Caco-2 (cell line): ENCODE measurements at regions not wholly inside any gene's neighbourhood (a gene's known extent, or its start where the extent isn't known, plus 50 kb on each side); places are given as distances from the start of the nearest gene placed in this dataset.

Experiments used
- BruUV-seq: library from RNA; stranded (reverse); fragments of 400-500 nt; replicated peaks from 2 replicates; lab custom pipeline; 2021; lab: Mats Ljungman, UMichigan
- CTCF ChIA-PET: fragments of 300-600 bp; sonication (Branson Sonifier 250); formaldehyde crosslinking; loops from one replicate; lab custom pipeline; 2022; ENCODE audit warnings: antibody characterized with exemption; lab: Charles Lee
- POLR2A ChIA-PET: fragments of 300-600 bp; sonication (Branson Sonifier 250); formaldehyde crosslinking; loops from one replicate; lab custom pipeline; 2022; ENCODE audit warnings: antibody characterized with exemption; lab: Charles Lee
- DNase-seq, 2 experiments: peaks; one replicate each; pipeline versions ENCODE4 v3.0.0 to v3.0.0-alpha.2; 2020 to 2022
- H3K27me3 ChIP-seq: replicated peaks from 2 replicates; pipeline ENCODE4 v1.6.0; 2011; ENCODE audit warnings: low read length; ENCODE audit not compliant: control insufficient read depth, insufficient read depth
- H3K36me3 ChIP-seq: 2 replicates; pipeline ENCODE4 v1.5.1; 2011; ENCODE audit warnings: low read length; ENCODE audit not compliant: control insufficient read depth, insufficient read depth
- H3K4me1 ChIP-seq: fragments of 250-450 bp; sonication (Bioruptor Pico); 2 replicates; pipeline ENCODE4 v1.5.1; 2020; ENCODE audit warnings: mild to moderate bottlenecking
- H3K4me3 ChIP-seq: 2 replicates; pipeline ENCODE4 v1.5.1; 2011; ENCODE audit warnings: low read depth, mild to moderate bottlenecking, control low read depth, low read length
- H3K9me3 ChIP-seq: fragments of 250-450 bp; sonication (Bioruptor Pico); 2 replicates; pipeline ENCODE4 v1.5.1; 2020; ENCODE audit warnings: mild to moderate bottlenecking, moderate library complexity
- H3K27ac Mint-ChIP-seq: one replicate; pipeline ENCODE4 v1.8.0; 2022; ENCODE audit warnings: mixed read lengths; ENCODE audit not compliant: unreplicated experiment
- H3K27me3 Mint-ChIP-seq: one replicate; pipeline ENCODE4 v1.8.0; 2022; ENCODE audit warnings: mixed read lengths; ENCODE audit not compliant: insufficient read depth, unreplicated experiment
- H3K36me3 Mint-ChIP-seq: one replicate; pipeline ENCODE4 v1.8.0; 2022; ENCODE audit warnings: mild to moderate bottlenecking, mixed read lengths; ENCODE audit not compliant: insufficient read depth, unreplicated experiment
- H3K4me1 Mint-ChIP-seq: one replicate; pipeline ENCODE4 v1.8.0; 2022; ENCODE audit warnings: low read depth, mixed read lengths; ENCODE audit not compliant: unreplicated experiment
- H3K4me3 Mint-ChIP-seq: one replicate; pipeline ENCODE4 v1.8.0; 2022; ENCODE audit warnings: mild to moderate bottlenecking, moderate library complexity, mixed read lengths; ENCODE audit not compliant: unreplicated experiment
- H3K9me3 Mint-ChIP-seq: one replicate; pipeline ENCODE4 v1.8.0; 2022; ENCODE audit warnings: mixed read lengths; ENCODE audit not compliant: unreplicated experiment
- intact Hi-C: fragments of 100-400 bp; cut with micrococcal nuclease; formaldehyde crosslinking; loops from one replicate; pipeline ENCODE4 v1.10.0; 2022; ENCODE audit not compliant: unreplicated experiment
- TF ChIP-seq, protein P1 (sequence below), 2 experiments: fragments of 200-600 bp in 1 of 2; IDR thresholded peaks; 1 replicate in 1 of 2; 2 replicates in 1 of 2; pipeline versions ENCODE4 v1.5.1 to v1.8.0; 2011 to 2022; ENCODE audit warnings: antibody characterized with exemption in 1 of 2, control low read depth in 1 of 2, inconsistent platforms in 1 of 2, low read depth in 1 of 2, low read length in 1 of 2, mild to moderate bottlenecking in 1 of 2, moderate library complexity in 1 of 2; ENCODE audit not compliant: insufficient read depth in 1 of 2, severe bottlenecking in 1 of 2, unreplicated experiment in 1 of 2

DNA sequence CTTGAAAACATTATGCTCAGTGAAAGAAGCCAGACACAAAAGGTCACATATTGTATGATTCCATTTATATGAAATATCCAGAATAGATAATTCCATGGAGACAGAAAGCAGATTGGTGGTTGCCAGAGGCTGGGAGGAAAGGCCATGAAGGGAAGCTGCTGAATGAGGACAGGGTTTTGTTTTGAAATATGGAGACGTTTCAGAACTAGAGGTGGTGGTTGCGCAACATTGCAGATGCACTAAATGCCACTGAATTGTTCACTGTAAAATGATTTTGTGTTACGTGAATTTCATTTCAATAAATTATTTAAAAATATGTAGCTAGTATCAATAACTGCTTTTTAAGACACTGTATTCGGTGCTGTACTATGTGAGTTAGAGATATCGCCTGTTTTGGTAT lies 101.7 kb upstream of the ZNF236 start:
- no peaks in the 10 kb centered on the region for H3K27me3 ChIP-seq
- BruUV-seq = no TSS peak
- TF ChIP-seq, protein P1, sequence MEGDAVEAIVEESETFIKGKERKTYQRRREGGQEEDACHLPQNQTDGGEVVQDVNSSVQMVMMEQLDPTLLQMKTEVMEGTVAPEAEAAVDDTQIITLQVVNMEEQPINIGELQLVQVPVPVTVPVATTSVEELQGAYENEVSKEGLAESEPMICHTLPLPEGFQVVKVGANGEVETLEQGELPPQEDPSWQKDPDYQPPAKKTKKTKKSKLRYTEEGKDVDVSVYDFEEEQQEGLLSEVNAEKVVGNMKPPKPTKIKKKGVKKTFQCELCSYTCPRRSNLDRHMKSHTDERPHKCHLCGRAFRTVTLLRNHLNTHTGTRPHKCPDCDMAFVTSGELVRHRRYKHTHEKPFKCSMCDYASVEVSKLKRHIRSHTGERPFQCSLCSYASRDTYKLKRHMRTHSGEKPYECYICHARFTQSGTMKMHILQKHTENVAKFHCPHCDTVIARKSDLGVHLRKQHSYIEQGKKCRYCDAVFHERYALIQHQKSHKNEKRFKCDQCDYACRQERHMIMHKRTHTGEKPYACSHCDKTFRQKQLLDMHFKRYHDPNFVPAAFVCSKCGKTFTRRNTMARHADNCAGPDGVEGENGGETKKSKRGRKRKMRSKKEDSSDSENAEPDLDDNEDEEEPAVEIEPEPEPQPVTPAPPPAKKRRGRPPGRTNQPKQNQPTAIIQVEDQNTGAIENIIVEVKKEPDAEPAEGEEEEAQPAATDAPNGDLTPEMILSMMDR (IDR thresholded peaks at IDR 0.05; ENCODE audit: insufficient read depth in 1 of 2, low read depth in 1 of 2, low read length in 1 of 2, severe bottlenecking in 1 of 2, unreplicated experiment in 1 of 2) = no peak
- H3K27me3 Mint-ChIP-seq = no peaks in the 10 kb centered on the region
- H3K36me3 Mint-ChIP-seq = no peaks in the 10 kb centered on the region
- H3K27ac Mint-ChIP-seq = no peak overlapping the region
- no peak overlapping the region for H3K4me3 Mint-ChIP-seq
- no peak for DNase-seq
- H3K9me3 Mint-ChIP-seq = no peaks in the 10 kb centered on the region
- intact Hi-C loops = no loop called here
- H3K36me3 ChIP-seq = no peaks in the 10 kb centered on the region
- ChIA-PET POLR2A (no interaction called here), CTCF (interaction anchor here (1.1 kb wide), 1 partner anchor 10 kb away, joined by 3 read pairs; no protein-coding TSS in a partner anchor)
- no peaks in the 10 kb centered on the region for H3K9me3 ChIP-seq
- no peak overlapping the region for H3K4me3 ChIP-seq
- H3K4me1 ChIP-seq = no peaks in the 10 kb centered on the region
- H3K4me1 Mint-ChIP-seq = no peaks in the 10 kb centered on the region

DNA sequence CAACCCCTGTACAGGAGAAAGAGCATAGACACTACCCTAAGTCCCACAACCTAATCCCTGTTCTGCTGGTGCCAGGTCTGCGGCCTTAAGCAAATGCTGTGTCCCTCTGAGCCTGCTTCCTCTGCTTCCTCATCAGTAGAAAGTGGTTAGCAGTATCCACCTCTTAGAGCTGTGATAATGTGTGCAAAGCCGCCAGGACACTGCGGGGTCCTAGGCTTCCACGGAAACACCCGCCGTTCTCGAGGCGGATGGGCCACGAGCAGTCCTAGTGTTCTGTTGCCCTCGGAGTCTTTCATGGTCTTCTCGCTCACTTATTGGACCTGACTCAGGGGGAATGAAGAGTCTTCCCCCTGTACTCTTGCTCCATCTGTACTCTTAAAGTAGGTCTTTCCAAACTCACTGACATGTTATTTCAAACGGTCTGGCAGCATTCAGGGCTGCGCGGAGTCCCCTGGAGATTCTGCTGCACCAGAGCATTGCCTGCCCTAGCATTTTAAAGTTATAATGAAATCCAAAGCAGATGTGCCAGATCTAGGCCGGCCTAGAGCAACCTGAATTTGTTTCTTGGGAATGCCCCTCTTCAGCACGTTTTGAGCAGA lies 107.2 kb upstream of the ZNF236 start:
- H3K27me3 Mint-ChIP-seq = no peaks in the 10 kb centered on the region
- H3K4me1 ChIP-seq = no peaks in the 10 kb centered on the region
- ChIA-PET POLR2A (no interaction called here), CTCF (no interaction called here)
- intact Hi-C loops = no loop called here
- no TSS peak for BruUV-seq
- H3K36me3 Mint-ChIP-seq = no peaks in the 10 kb centered on the region
- no peaks in the 10 kb centered on the region for H3K4me1 Mint-ChIP-seq
- TF ChIP-seq, protein P1 (IDR thresholded peaks at IDR 0.05; ENCODE audit: insufficient read depth in 1 of 2, low read depth in 1 of 2, low read length in 1 of 2, severe bottlenecking in 1 of 2, unreplicated experiment in 1 of 2) = no peak
- no peak overlapping the region for H3K4me3 Mint-ChIP-seq
- DNase-seq = no peak
- H3K9me3 ChIP-seq = no peaks in the 10 kb centered on the region
- no peaks in the 10 kb centered on the region for H3K36me3 ChIP-seq
- H3K9me3 Mint-ChIP-seq = no peaks in the 10 kb centered on the region
- no peaks in the 10 kb centered on the region for H3K27me3 ChIP-seq
- H3K4me3 ChIP-seq = no peak overlapping the region
- no peak overlapping the region for H3K27ac Mint-ChIP-seq

DNA sequence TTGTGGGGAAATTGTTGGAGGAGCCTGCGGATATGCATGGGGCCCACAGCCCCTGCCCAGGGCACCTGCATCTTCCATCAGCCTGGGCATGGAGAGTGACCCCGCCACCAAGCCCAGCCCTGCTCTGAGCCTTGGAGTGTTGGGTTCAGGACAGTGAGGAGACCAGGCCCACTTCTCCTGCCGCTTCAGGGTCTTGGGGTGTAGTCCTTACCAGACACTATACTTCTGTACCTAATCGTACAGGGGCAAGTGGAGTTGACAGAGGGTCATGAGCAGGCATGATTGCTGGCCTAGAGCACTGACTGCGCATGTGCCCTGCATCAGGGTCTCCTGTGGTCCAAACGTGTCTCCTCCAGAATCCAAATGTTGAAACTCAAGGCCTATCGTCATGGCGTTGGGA lies 108.9 kb upstream of the ZNF236 start:
- H3K27ac Mint-ChIP-seq = no peak overlapping the region
- no TSS peak for BruUV-seq
- CTCF ChIA-PET = no interaction called here
- TF ChIP-seq, protein P1 (IDR thresholded peaks at IDR 0.05; ENCODE audit: insufficient read depth in 1 of 2, low read depth in 1 of 2, low read length in 1 of 2, severe bottlenecking in 1 of 2, unreplicated experiment in 1 of 2) = no peak
- no peaks in the 10 kb centered on the region for H3K9me3 ChIP-seq
- no peak for DNase-seq
- no peaks in the 10 kb centered on the region for H3K27me3 ChIP-seq
- H3K36me3 ChIP-seq = no peaks in the 10 kb centered on the region
- no peaks in the 10 kb centered on the region for H3K4me1 ChIP-seq
- H3K4me3 Mint-ChIP-seq = no peak overlapping the region
- H3K36me3 Mint-ChIP-seq = no peaks in the 10 kb centered on the region
- H3K4me3 ChIP-seq = no peak overlapping the region
- no peaks in the 10 kb centered on the region for H3K9me3 Mint-ChIP-seq
- POLR2A ChIA-PET = no interaction called here
- intact Hi-C loops = no loop called here
- no peaks in the 10 kb centered on the region for H3K27me3 Mint-ChIP-seq
- no peaks in the 10 kb centered on the region for H3K4me1 Mint-ChIP-seq
